Central memory CD8-positive, alpha-beta T cell (primary cell): ENCODE measurements at regions not wholly inside any gene's neighbourhood (a gene's known extent, or its start where the extent isn't known, plus 50 kb on each side); places are given as distances from the start of the nearest gene placed in this dataset.
A peak's percentile ranks its signal among the peaks of the same experiment; 100 is the strongest.

Source experiments
- ATAC-seq: fragments of 150-1000 bp; cut with Tn5 transposase; replicated peaks from 2 replicates; pipeline ENCODE4 v1.10.0; 2022; ENCODE audit warnings: mild to moderate bottlenecking, moderate FRiP score, moderate number of reproducible peaks; ENCODE audit not compliant: poor library complexity, severe bottlenecking; ENCODE audit errors: extremely low read depth
- DNase-seq, 2 donors: peaks; one replicate each; pipeline ENCODE4 v3.0.0; 2021; ENCODE audit warnings: low spot score in 2 of 2
- H3K27ac Mint-ChIP-seq: one replicate; pipeline ENCODE4 v1.8.0; 2022; ENCODE audit warnings: low read depth, mild to moderate bottlenecking, moderate library complexity, mixed read lengths
- H3K27me3 Mint-ChIP-seq: one replicate; pipeline ENCODE4 v1.8.0; 2022; ENCODE audit warnings: mixed read lengths
- H3K36me3 Mint-ChIP-seq: one replicate; pipeline ENCODE4 v1.8.0; 2022; ENCODE audit warnings: mild to moderate bottlenecking, moderate library complexity, mixed read lengths; ENCODE audit not compliant: insufficient read depth
- H3K4me1 Mint-ChIP-seq: one replicate; pipeline ENCODE4 v1.8.0; 2022; ENCODE audit warnings: mixed read lengths
- H3K4me3 Mint-ChIP-seq: one replicate; pipeline ENCODE4 v1.8.0; 2022; ENCODE audit warnings: mild to moderate bottlenecking, moderate library complexity, mixed read lengths
- H3K9me3 Mint-ChIP-seq: one replicate; pipeline ENCODE4 v1.8.0; 2022; ENCODE audit warnings: mixed read lengths

DNA sequence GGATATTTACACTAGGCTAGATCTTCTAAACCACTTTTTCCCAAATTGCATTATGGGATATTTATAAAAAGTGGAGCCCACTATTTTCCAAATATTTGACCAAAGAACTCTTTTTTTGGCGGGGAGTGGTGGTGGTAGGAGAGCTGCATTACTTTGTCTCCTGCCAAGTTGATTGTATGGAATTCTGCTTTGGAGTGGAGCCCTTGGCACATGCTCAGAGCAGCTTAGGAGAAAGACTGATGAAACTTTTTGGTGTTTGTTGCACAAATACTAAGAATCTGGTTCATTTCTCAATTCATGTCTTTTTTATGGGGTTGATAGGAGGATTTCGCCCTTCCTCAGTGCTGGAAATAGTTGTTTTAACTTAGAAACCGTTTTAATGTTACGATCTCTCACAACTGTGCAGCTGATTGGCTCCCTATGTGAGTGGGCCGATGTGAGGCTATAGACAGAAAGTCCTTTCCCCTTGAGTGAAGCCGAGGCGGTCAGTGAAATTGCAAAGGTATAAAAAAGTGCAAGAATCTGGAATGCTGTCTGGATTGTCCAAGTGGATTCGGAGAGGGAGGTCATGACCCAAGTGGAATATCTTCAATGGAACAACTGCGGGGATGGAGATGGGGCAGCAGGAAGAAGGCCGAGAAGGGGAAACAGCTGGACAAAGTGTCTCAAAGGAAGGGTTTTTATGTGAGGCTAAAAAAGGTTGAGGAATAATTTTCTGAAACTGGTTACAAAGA lies 415.9 kb downstream of the FGF9 start:
- Mint-ChIP-seq H3K4me3 (no peak overlapping the region), H3K36me3 (no peaks in the 10 kb centered on the region), H3K27ac (no peak overlapping the region), H3K27me3 (no peaks in the 10 kb centered on the region), H3K9me3 (no peaks in the 10 kb centered on the region), H3K4me1 (peaks cover 15% of the 10 kb centered on the region)
- DNase-seq (no peak), ATAC-seq (no peak)

GRCh38 chr13:22090106-22090505 lies 419.2 kb downstream of the FGF9 start:
- Mint-ChIP-seq H3K27ac (no peak overlapping the region), H3K9me3 (no peaks in the 10 kb centered on the region), H3K27me3 (no peaks in the 10 kb centered on the region), H3K4me3 (no peak overlapping the region), H3K36me3 (no peaks in the 10 kb centered on the region), H3K4me1 (no peaks in the 10 kb centered on the region)
- ATAC-seq (no peak), DNase-seq (no peak)

- H3K9me3 Mint-ChIP-seq: no peaks in the 10 kb centered on the region
- ATAC-seq (no peak), DNase-seq (no peak)
- no peaks in the 10 kb centered on the region for H3K36me3 Mint-ChIP-seq
- no peak overlapping the region for H3K27ac Mint-ChIP-seq
- H3K4me1 Mint-ChIP-seq: no peaks in the 10 kb centered on the region
- no peaks in the 10 kb centered on the region for H3K27me3 Mint-ChIP-seq
- no peak overlapping the region for H3K4me3 Mint-ChIP-seq
Measured at GRCh38 chr13:22091222-22091970, 420.5 kb downstream of the FGF9 start.

GRCh38 chr13:22091971-22092300 lies 421.1 kb downstream of the FGF9 start:
- Mint-ChIP-seq H3K27ac (no peak overlapping the region), H3K9me3 (no peaks in the 10 kb centered on the region), H3K4me3 (no peak overlapping the region), H3K36me3 (no peaks in the 10 kb centered on the region), H3K4me1 (no peaks in the 10 kb centered on the region), H3K27me3 (no peaks in the 10 kb centered on the region)
- ATAC-seq: no peak
- DNase-seq: no peak

- Mint-ChIP-seq H3K4me1 (peaks cover under 1% of the 10 kb centered on the region), H3K36me3 (no peaks in the 10 kb centered on the region), H3K9me3 (no peaks in the 10 kb centered on the region), H3K27me3 (no peaks in the 10 kb centered on the region), H3K27ac (no peak overlapping the region), H3K4me3 (no peak overlapping the region)
- no peak for ATAC-seq
- no peak for DNase-seq
Measured at GRCh38 chr13:22092791-22093560, 422.1 kb downstream of the FGF9 start.

GRCh38 chr13:22095794-22096193 lies 424.9 kb downstream of the FGF9 start:
- Mint-ChIP-seq H3K36me3 (no peaks in the 10 kb centered on the region), H3K9me3 (peaks cover 4% of the 10 kb centered on the region), H3K4me1 (peaks cover 7% of the 10 kb centered on the region), H3K27me3 (no peaks in the 10 kb centered on the region), H3K27ac (no peak overlapping the region), H3K4me3 (no peak overlapping the region)
- ATAC-seq (no peak), DNase-seq (no peak)

DNA sequence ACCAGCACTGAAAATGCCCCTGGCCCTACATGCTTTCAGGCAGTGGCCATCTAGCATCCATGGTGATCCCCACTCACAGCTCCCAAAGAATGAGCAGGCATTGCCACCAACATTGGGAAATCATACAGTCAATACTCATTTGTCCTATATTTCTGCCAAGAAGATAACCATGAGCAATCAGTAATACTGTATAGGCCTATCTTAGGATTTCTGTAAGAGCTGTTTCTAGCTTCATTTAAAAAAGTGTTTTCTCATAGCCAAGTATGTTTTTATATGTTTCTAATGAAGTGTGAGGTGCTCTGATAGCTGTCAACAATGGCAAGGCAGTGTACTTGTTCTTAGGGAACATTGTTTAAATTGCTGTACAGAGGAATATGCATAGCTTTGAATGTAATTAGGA lies 428.7 kb downstream of the FGF9 start:
- H3K27me3 Mint-ChIP-seq: no peaks in the 10 kb centered on the region
- H3K36me3 Mint-ChIP-seq: peaks cover 2% of the 10 kb centered on the region
- H3K4me1 Mint-ChIP-seq: peaks cover 17% of the 10 kb centered on the region
- DNase-seq (no peak), ATAC-seq (no peak)
- no peak overlapping the region for H3K27ac Mint-ChIP-seq
- H3K4me3 Mint-ChIP-seq: no peak overlapping the region
- H3K9me3 Mint-ChIP-seq: peaks cover 4% of the 10 kb centered on the region

DNA sequence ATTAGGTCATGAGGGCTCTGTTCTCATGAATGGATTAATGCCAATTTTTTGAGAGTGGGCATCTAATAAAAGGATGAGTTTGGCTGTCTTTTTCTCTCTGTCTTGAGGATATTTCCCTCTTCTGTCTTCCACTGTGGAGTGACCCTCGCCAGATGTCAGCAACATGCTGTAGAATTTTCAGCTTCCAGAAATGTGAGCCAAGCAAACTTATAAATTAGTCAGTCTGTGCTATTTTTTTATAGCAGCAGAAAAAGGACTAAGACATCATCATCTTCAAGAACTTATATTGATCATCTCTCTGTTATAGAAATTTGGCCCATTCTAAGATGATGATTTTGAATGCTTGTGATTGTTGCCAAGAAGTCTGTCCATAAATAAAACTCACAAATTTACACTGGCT lies 431.4 kb downstream of the FGF9 start:
- Mint-ChIP-seq H3K36me3 (peaks cover 2% of the 10 kb centered on the region), H3K4me3 (no peak overlapping the region), H3K27me3 (no peaks in the 10 kb centered on the region), H3K27ac (no peak overlapping the region), H3K9me3 (peaks cover 4% of the 10 kb centered on the region), H3K4me1 (peaks cover 34% of the 10 kb centered on the region)
- ATAC-seq (no peak), DNase-seq (no peak)

DNA sequence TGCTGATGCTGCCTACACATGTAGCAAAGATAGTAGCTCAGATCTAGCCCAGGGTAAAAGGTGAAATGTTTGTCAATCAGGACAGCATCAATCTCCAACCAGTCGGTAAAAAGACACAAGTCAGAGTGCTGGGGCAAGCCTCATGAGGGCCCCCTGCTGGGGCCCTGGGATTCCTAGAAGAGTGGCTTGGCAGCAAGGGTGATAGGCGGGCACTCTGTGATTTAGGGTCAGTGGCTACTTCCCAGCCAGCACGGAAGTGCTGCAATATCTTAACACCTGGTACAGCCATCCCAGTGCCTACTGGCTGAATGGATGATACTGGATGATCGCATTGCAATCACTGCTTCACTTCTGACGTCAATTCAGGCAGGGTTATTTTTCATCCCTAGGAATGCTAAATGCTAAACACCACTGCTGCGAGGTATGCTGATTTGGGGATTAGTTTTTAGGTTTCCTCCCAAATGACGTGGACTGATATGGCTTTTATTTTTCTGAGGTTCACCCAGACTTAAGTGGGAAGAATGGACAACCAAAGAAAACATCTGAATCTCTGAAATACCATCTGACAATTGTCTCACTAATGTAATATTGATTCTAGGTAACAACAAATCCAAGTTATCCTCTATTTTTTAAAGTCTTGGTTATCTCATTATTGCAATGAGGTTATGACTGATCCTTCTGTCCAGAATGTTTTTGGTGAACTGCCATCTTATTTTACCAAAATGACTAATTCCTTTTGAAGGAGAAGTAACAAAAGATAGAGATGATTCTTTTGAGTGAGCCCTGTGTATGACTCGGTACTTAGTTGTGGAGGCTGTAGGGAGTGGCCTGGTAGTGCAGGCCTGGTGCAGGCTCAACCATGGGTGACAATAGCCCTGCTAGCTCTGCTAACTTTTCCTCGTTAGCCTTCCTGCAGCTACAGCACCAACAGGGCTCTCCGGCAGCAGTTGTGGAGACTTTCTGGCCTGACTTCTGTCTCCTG lies 432.5 kb downstream of the FGF9 start:
- Mint-ChIP-seq H3K4me3 (no peak overlapping the region), H3K4me1 (peaks cover 39% of the 10 kb centered on the region), H3K9me3 (peaks cover 4% of the 10 kb centered on the region), H3K27ac (peak overlapping the region; percentile 50), H3K36me3 (peaks cover 2% of the 10 kb centered on the region), H3K27me3 (no peaks in the 10 kb centered on the region)
- DNase-seq: no peak
- peak; percentile 24 for ATAC-seq

GRCh38 chr13:22106058-22106457 lies 435.2 kb downstream of the FGF9 start:
- Mint-ChIP-seq H3K27ac (no peak overlapping the region), H3K27me3 (no peaks in the 10 kb centered on the region), H3K4me1 (peaks cover 37% of the 10 kb centered on the region), H3K36me3 (peaks cover 4% of the 10 kb centered on the region), H3K4me3 (no peak overlapping the region), H3K9me3 (no peaks in the 10 kb centered on the region)
- DNase-seq (no peak), ATAC-seq (no peak)

DNA sequence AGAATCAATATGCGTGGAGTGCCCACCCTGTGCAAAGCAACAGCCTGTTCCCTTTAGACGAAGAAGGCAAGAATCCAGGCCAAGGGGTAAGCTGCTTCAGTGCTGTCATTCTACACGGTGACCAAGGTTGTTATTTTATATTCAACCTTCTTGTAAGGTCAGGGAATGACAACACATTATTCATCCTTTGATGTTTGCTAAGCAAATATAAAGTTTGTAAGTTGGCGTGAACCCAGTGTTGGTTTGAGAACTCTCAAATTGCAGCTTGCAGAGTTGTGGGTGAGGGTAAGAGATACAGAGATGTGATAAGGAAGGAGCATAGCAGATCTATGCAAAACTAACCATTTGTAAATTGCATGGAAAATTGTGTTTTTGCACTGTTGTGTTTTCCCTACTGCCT lies 436.7 kb downstream of the FGF9 start:
- ATAC-seq: peak; percentile 28
- Mint-ChIP-seq H3K27ac (peak overlapping the region; percentile 67), H3K9me3 (no peaks in the 10 kb centered on the region), H3K27me3 (no peaks in the 10 kb centered on the region), H3K4me3 (peak overlapping the region; percentile 12), H3K4me1 (peaks cover 31% of the 10 kb centered on the region), H3K36me3 (peaks cover 4% of the 10 kb centered on the region)
- no peak for DNase-seq
